ENCODE measurements at regions not wholly inside any gene's neighbourhood (a gene's known extent, or its start where the extent isn't known, plus 50 kb on each side); places are given as distances from the start of the nearest gene placed in this dataset.

DNA sequence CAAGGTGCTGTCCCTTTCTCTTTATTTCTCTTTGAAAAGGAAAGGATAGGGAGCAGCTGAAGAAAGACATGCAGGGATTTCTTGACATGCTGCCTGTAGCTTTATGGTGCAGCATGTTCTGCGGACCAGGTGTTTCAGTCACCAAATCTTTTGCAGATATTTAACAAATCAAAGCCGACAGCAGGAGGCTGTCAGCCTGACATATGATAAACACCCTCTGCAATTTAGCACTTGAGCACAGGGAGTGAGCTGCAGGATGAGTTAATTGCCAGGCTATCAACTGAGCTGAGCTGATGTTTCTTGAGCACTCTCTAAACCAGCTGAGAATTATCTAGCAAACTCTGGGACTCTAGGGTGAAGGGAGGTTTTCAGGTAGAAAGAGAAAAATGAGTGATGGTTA, 212.8 kb upstream of the ATP10B start:
- TF ChIP-seq POLR2AphosphoS5 (IDR thresholded peaks at IDR 0.05) = no peak
- TF ChIP-seq, protein P1, sequence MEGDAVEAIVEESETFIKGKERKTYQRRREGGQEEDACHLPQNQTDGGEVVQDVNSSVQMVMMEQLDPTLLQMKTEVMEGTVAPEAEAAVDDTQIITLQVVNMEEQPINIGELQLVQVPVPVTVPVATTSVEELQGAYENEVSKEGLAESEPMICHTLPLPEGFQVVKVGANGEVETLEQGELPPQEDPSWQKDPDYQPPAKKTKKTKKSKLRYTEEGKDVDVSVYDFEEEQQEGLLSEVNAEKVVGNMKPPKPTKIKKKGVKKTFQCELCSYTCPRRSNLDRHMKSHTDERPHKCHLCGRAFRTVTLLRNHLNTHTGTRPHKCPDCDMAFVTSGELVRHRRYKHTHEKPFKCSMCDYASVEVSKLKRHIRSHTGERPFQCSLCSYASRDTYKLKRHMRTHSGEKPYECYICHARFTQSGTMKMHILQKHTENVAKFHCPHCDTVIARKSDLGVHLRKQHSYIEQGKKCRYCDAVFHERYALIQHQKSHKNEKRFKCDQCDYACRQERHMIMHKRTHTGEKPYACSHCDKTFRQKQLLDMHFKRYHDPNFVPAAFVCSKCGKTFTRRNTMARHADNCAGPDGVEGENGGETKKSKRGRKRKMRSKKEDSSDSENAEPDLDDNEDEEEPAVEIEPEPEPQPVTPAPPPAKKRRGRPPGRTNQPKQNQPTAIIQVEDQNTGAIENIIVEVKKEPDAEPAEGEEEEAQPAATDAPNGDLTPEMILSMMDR (IDR thresholded peaks at IDR 0.05 in 8 of 11, conservative IDR thresholded peaks at IDR 0.05 in 3 of 11) = no peak
- Histone ChIP-seq H3K4me1 (no peaks in the 10 kb centered on the region), H3K36me3 (no peaks in the 10 kb centered on the region), H3K4me3 (no peak overlapping the region), H3K9me3 (no peaks in the 10 kb centered on the region), H3K27ac (no peak overlapping the region), H3K27me3 (replicated peaks in 1 of 7) (no peaks in the 10 kb centered on the region)
- intact Hi-C loops (cut with DNase I; ENCODE audit: low total_unique reads) = no loop called here
- 24 to 38% (median 31%) methylated on average over 2 of the region's 2 CpGs for WGBS, 5 donors
- DNase-seq = no peak

DNA sequence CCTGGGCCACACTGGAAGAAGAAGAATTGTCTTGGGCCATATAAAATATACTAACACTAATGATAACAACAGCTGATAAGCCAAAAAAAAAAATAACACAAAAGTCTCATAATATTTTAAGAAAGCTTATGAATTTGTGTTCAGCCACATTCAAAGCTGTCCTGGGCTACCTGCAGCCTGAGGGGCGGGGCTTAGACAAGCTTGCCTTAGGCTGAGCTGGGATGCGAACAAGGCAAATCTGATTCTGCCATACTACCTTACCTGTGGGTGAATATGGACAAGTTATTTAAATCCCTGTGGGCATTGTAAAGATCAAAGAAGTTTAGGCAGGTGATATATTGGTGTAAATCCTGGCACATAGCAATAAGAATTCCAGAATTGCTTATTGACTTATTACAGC, 212.3 kb upstream of the ATP10B start:
- intact Hi-C loops (cut with DNase I; ENCODE audit: low total_unique reads) = no loop called here
- Histone ChIP-seq H3K4me1 (no peaks in the 10 kb centered on the region), H3K9me3 (no peaks in the 10 kb centered on the region), H3K27ac (no peak overlapping the region), H3K36me3 (no peaks in the 10 kb centered on the region), H3K4me3 (no peak overlapping the region), H3K27me3 (replicated peaks in 1 of 7) (no peaks in the 10 kb centered on the region)
- 71 to 84% (median 73%) methylated on average over 2 of the region's 2 CpGs for WGBS, 5 donors
- TF ChIP-seq POLR2AphosphoS5 (IDR thresholded peaks at IDR 0.05) (no peak), POLR2A (IDR thresholded peaks at IDR 0.05) (no peak)
- TF ChIP-seq, protein P1 (IDR thresholded peaks at IDR 0.05 in 8 of 11, conservative IDR thresholded peaks at IDR 0.05 in 3 of 11) = no peak
- no peak for DNase-seq

DNA sequence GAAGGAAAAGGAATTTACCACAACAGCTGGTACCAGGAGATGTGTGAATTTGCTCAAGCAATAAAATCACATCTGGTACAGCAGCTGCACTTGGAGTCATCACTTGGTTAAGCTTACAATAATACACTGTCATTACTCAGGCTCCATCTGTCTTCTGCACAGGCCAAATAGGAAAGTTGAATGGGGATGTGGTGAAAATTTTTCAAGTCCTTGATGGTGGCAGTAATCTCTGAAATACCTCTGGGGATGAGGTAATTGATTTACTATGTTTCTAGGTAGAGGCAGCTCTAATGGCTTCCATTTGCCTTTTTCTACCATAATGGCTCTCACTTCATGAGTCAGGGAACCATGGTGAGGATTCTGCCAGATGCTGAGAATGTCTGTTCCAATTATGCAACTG, 206.8 kb upstream of the ATP10B start:
- Histone ChIP-seq H3K4me3 (no peak overlapping the region), H3K9me3 (no peaks in the 10 kb centered on the region), H3K27ac (no peak overlapping the region), H3K27me3 (replicated peaks in 1 of 7) (no peaks in the 10 kb centered on the region), H3K4me1 (no peaks in the 10 kb centered on the region), H3K36me3 (no peaks in the 10 kb centered on the region)
- DNase-seq = no peak
- TF ChIP-seq, protein P1 (IDR thresholded peaks at IDR 0.05 in 8 of 11, conservative IDR thresholded peaks at IDR 0.05 in 3 of 11) = no peak
- TF ChIP-seq POLR2A (IDR thresholded peaks at IDR 0.05) = no peak
- TF ChIP-seq POLR2AphosphoS5 (IDR thresholded peaks at IDR 0.05) = no peak
- intact Hi-C loops (cut with DNase I; ENCODE audit: low total_unique reads) = no loop called here

DNA sequence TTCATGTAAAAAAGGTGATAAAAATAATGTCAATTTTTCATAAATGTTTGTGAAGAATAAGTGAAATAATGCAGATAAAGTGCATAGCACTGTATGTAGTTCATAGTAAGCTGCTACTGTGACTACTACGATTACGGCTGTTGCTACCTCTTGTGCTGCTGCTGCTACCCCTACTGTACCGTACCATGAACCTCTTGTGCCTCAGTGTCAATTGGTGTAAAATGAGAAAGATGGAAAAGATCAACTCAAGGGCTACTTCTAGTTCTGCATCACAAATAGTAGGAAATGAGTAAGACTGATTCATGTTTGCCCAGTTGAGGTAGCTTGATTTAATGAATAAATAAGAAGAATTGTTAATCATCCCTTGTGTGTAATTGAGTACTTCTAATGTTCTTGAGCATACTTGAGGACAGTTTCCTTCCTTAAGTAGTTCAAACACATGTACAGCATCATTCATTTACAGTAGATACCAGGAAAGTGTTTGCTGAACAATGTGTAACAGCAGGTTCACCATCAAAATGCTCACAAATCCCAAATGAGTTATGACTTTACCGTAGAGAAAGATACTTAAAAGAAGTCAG, 200.0 kb upstream of the ATP10B start:
- no peak for TF ChIP-seq POLR2AphosphoS5 (IDR thresholded peaks at IDR 0.05)
- no peaks in the 10 kb centered on the region for H3K4me1 ChIP-seq

DNA sequence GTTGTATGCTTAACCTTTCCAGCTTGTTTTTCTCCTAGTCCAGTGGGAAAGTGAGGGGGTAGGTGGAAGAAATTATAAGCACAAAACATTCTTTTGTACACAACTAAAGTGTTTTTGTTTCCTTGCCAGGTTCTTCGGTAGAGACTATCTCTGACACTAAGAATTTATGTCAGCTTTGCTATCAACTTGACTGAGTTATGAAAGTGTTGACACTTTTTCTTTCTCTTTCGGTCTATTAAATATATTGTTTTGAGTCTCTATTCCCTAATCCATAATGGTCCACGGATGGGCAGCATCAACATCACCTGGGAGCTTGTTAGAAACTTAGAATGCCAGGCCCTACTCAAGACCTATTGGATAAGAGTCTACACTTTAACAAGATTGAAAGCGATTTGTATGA, 195.0 kb upstream of the ATP10B start:
- intact Hi-C loops (cut with DNase I; ENCODE audit: low total_unique reads) = no loop called here
- WGBS, 5 donors = 61 to 68% (median 61%) methylated on average over 4 of the region's 4 CpGs
- Histone ChIP-seq H3K36me3 (no peaks in the 10 kb centered on the region), H3K4me3 (no peak overlapping the region), H3K9me3 (no peaks in the 10 kb centered on the region), H3K27ac (no peak overlapping the region), H3K4me1 (no peaks in the 10 kb centered on the region), H3K27me3 (replicated peaks in 1 of 7) (no peaks in the 10 kb centered on the region)
- no peak for TF ChIP-seq POLR2AphosphoS5 (IDR thresholded peaks at IDR 0.05)
- TF ChIP-seq, protein P1 (IDR thresholded peaks at IDR 0.05 in 8 of 11, conservative IDR thresholded peaks at IDR 0.05 in 3 of 11) = no peak
- TF ChIP-seq POLR2A (IDR thresholded peaks at IDR 0.05) = no peak
- DNase-seq = no peak

More for the DNA sequence above, 200.0 kb upstream of the ATP10B start:
- intact Hi-C loops (cut with DNase I; ENCODE audit: low total_unique reads) = no loop called here
- H3K27ac ChIP-seq = no peak overlapping the region
- 83 to 93% (median 88%) methylated on average over 4 of the region's 4 CpGs for WGBS, 5 donors
- DNase-seq = no peak
- H3K36me3 ChIP-seq = no peaks in the 10 kb centered on the region
- H3K4me3 ChIP-seq = no peak overlapping the region
- H3K9me3 ChIP-seq = no peaks in the 10 kb centered on the region
- H3K27me3 ChIP-seq (replicated peaks in 1 of 7) = no peaks in the 10 kb centered on the region

Measured in spleen (tissue), 11 donors.